KMS-11 (cell line): ENCODE measurements at regions not wholly inside any gene's neighbourhood (a gene's known extent, or its start where the extent isn't known, plus 50 kb on each side); places are given as distances from the start of the nearest gene placed in this dataset.

Experiments
- H2AFZ ChIP-seq: fragments of 200-600 bp; sonication (generic); 2 replicates; pipeline ENCODE4 v1.6.1; 2016; ENCODE audit warnings: antibody characterized with exemption, mixed run types, low read depth
- H3K27ac ChIP-seq: fragments of 200-600 bp; sonication (generic); 2 replicates; pipeline ENCODE4 v1.6.1; 2016; ENCODE audit warnings: mild to moderate bottlenecking, mixed run types
- H3K27me3 ChIP-seq: fragments of 200-600 bp; sonication (generic); 2 replicates; pipeline ENCODE4 v1.6.1; 2017; ENCODE audit warnings: mild to moderate bottlenecking, low read depth, mixed run types, moderate library complexity; ENCODE audit not compliant: insufficient read depth
- H3K36me3 ChIP-seq: fragments of 200-600 bp; sonication (generic); 2 replicates; pipeline ENCODE4 v1.6.1; 2017; ENCODE audit warnings: mild to moderate bottlenecking, mixed run types; ENCODE audit not compliant: insufficient read depth
- H3K4me1 ChIP-seq: fragments of 200-600 bp; sonication (generic); 2 replicates; pipeline ENCODE4 v1.6.1; 2016; ENCODE audit warnings: mild to moderate bottlenecking, low read depth, mixed run types; ENCODE audit not compliant: poor library complexity, severe bottlenecking
- H3K4me2 ChIP-seq: fragments of 200-600 bp; sonication (generic); 2 replicates; pipeline ENCODE4 v1.7.0; 2016; ENCODE audit warnings: mild to moderate bottlenecking, mixed run types
- H3K4me3 ChIP-seq: fragments of 200-600 bp; sonication (generic); IDR thresholded peaks from 2 replicates; pipeline ENCODE4 v1.6.1; 2017; ENCODE audit warnings: low read depth, low read length, mixed read lengths; ENCODE audit not compliant: insufficient read depth
- H3K79me2 ChIP-seq: fragments of 200-600 bp; sonication (generic); 2 replicates; pipeline ENCODE4 v1.6.1; 2016; ENCODE audit warnings: low read depth, mixed run types; ENCODE audit not compliant: insufficient read depth
- H3K9ac ChIP-seq: fragments of 200-600 bp; sonication (generic); 2 replicates; pipeline ENCODE4 v1.6.1; 2016; ENCODE audit warnings: mild to moderate bottlenecking, mixed run types
- H4K20me1 ChIP-seq: fragments of 200-600 bp; sonication (generic); 2 replicates; pipeline ENCODE4 v1.6.1; 2016; ENCODE audit warnings: mild to moderate bottlenecking, mixed run types; ENCODE audit not compliant: insufficient read depth
- CTCF ChIP-seq: fragments of 200-600 bp; sonication (generic); conservative IDR thresholded peaks from 2 replicates; pipeline ENCODE4 v1.6.1; 2017; ENCODE audit warnings: low read depth, mild to moderate bottlenecking, antibody characterized with exemption, low read length, moderate library complexity, mixed read lengths

- Histone ChIP-seq H3K4me2 (no peak overlapping the region), H4K20me1 (no peaks in the 10 kb centered on the region), H2AFZ (no peak overlapping the region), H3K27me3 (no peaks in the 10 kb centered on the region), H3K79me2 (no peaks in the 10 kb centered on the region), H3K36me3 (no peaks in the 10 kb centered on the region), H3K4me3 (no peak overlapping the region), H3K9ac (no peak overlapping the region), H3K27ac (no peak overlapping the region), H3K4me1 (no peaks in the 10 kb centered on the region)
- TF ChIP-seq CTCF, result no peak
These were observed 442.2 kb downstream of the HDGFL1 start for GRCh38 chr6:23011615-23012014.

- Histone ChIP-seq H3K36me3 (no peaks in the 10 kb centered on the region), H3K4me2 (no peak overlapping the region), H4K20me1 (no peaks in the 10 kb centered on the region), H3K27ac (no peak overlapping the region), H3K4me1 (no peaks in the 10 kb centered on the region), H3K27me3 (no peaks in the 10 kb centered on the region), H3K9ac (no peak overlapping the region), H3K4me3 (no peak overlapping the region), H3K79me2 (no peaks in the 10 kb centered on the region), H2AFZ (no peak overlapping the region)
- no peak for TF ChIP-seq CTCF
These were observed 444.4 kb downstream of the HDGFL1 start for GRCh38 chr6:23013776-23014175.

- no peak overlapping the region for H3K27ac ChIP-seq
- no peak overlapping the region for H3K9ac ChIP-seq
- H4K20me1 ChIP-seq, result no peaks in the 10 kb centered on the region
- H3K4me3 ChIP-seq, result no peak overlapping the region
- H3K36me3 ChIP-seq, result no peaks in the 10 kb centered on the region
- no peaks in the 10 kb centered on the region for H3K4me1 ChIP-seq
- H3K4me2 ChIP-seq, result no peak overlapping the region
- no peaks in the 10 kb centered on the region for H3K79me2 ChIP-seq
- no peaks in the 10 kb centered on the region for H3K27me3 ChIP-seq
- no peak overlapping the region for H2AFZ ChIP-seq
- TF ChIP-seq CTCF, result no peak
These were observed 447.3 kb downstream of the HDGFL1 start for GRCh38 chr6:23016696-23017095.

GRCh38 chr6:23021487-23021886, 452.1 kb downstream of the HDGFL1 start:
- no peak overlapping the region for H3K27ac ChIP-seq
- TF ChIP-seq CTCF, result no peak
- no peak overlapping the region for H3K4me2 ChIP-seq
- no peaks in the 10 kb centered on the region for H3K36me3 ChIP-seq
- no peak overlapping the region for H2AFZ ChIP-seq
- no peaks in the 10 kb centered on the region for H4K20me1 ChIP-seq
- H3K4me1 ChIP-seq, result no peaks in the 10 kb centered on the region
- H3K9ac ChIP-seq, result no peak overlapping the region
- H3K4me3 ChIP-seq, result no peak overlapping the region
- H3K79me2 ChIP-seq, result no peaks in the 10 kb centered on the region
- no peaks in the 10 kb centered on the region for H3K27me3 ChIP-seq

- Histone ChIP-seq H3K4me2 (no peak overlapping the region), H3K4me3 (no peak overlapping the region), H3K4me1 (no peaks in the 10 kb centered on the region), H3K36me3 (no peaks in the 10 kb centered on the region), H4K20me1 (no peaks in the 10 kb centered on the region), H2AFZ (no peak overlapping the region), H3K27ac (no peak overlapping the region), H3K27me3 (no peaks in the 10 kb centered on the region), H3K9ac (no peak overlapping the region), H3K79me2 (no peaks in the 10 kb centered on the region)
- no peak for TF ChIP-seq CTCF
These were observed 457.9 kb downstream of the HDGFL1 start for GRCh38 chr6:23027281-23027680.
